Germinal center (tissue), 1 donor: ENCODE measurements at regions not wholly inside any gene's neighbourhood (a gene's known extent, or its start where the extent isn't known, plus 50 kb on each side); places are given as distances from the start of the nearest gene placed in this dataset.
"Not testable (repeated sequence)": the region's sequence is repeated elsewhere in the genome, so short reads cannot be mapped to it uniquely, and the experiment has no call there.

Experiments used
- DNase-seq: peaks from one replicate; pipeline ENCODE4 v3.0.0; 2012; ENCODE audit warnings: mixed read lengths, low spot score

- DNase-seq = no peak
These were observed 148.6 kb upstream of the FOXN3 start for GRCh38 chr14:89565607-89566006.

- no peak for DNase-seq
These were observed 148.0 kb upstream of the FOXN3 start for GRCh38 chr14:89564989-89565388.

DNA sequence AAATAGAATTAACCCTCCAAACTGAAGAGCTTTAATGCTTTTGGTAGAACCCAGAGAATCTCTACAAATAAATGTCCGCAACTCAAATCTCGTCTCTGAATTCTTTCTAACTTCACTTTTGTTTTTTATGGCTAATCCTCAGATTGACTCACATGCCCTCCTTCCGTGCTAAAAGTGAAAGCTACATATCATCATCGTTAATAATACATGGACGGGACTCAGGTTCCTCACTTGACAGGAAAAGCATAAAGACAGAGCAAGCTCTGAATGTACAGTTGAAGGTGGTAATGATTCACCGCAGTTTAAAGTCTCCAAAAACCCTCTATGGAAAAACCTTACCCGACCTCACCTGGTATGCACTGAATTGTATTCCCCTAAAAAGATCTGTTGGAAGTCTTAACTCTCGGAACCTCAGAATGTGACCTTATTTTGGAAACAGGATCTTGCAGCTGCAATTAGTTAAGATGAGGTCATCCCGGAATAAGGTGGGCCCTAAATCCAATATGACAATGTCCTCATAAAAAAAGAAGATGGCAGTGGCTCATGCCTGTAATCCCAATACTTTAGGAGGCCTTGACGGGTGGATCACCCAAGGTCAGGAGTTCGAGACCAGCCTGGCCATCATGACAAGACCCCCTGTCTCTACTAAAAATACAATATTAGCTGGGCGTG, 147.4 kb upstream of the FOXN3 start:
- no peak for DNase-seq

GRCh38 chr14:89563471-89563870, 146.4 kb upstream of the FOXN3 start:
- no peak for DNase-seq

- DNase-seq = no peak
These were observed 134.9 kb upstream of the FOXN3 start for GRCh38 chr14:89551955-89552354.

DNA sequence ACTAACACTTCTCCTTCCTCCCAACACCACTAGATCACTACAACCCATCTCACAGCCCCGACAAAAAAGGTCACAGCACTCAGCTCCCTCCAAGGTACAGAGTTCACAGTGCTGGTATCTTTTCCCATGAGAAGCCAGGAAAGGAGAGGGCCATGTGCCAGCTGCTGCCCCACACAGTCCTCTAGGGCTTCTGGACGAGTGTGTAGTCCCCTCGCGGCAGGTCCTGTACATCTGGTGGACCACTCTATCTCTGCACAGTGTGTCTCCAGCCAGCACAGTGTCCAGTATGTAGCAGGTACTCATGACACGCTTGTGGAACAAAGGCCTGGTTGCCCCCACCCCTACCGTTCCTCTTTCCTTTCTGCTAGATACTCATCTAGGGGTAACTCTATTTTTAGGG, 134.4 kb upstream of the FOXN3 start:
- no peak for DNase-seq

DNA sequence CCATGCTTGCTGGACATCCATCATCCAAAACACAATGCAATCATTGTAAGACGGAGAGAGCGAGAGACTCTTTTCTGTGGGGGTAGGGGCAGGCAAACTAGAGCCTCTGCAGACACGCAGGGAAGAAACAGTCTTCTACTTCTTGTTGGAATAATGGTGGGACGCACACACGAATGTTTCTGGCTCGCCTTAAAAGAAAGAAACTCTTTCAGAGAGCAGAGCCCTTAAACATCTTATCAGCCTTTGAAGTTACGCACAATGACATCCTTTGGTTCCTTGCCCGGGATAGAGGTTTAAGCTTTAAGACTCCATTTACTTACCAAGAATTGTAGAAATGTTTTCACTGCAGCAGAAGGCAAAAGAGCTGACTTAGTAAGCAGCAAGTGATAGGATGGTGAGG, 133.8 kb upstream of the FOXN3 start:
- no peak for DNase-seq

GRCh38 chr14:89549381-89550125, 132.5 kb upstream of the FOXN3 start:
- DNase-seq = no peak

- DNase-seq = not testable (repeated sequence)
These were observed 130.0 kb upstream of the FOXN3 start for GRCh38 chr14:89547047-89547446.

- DNase-seq = no peak
These were observed 127.7 kb upstream of the FOXN3 start for GRCh38 chr14:89544636-89545301.

DNA sequence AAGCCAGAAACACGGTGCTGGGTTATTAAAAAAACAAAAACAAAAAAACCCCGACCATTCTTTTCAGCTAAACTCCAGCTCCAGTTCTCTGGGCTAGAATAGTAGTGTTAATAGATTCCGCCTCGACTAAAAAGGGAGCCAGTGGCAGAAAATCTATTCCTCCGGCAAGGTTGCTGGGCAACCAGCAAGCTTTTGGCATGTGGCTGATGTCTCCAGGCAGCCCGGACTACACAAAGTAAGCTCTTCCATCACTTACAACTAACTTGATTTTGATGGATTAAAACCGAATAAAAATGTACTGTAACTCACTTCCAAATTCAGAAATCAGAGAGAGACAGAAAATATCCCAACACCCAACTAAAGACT, 126.4 kb upstream of the FOXN3 start:
- DNase-seq = no peak

DNA sequence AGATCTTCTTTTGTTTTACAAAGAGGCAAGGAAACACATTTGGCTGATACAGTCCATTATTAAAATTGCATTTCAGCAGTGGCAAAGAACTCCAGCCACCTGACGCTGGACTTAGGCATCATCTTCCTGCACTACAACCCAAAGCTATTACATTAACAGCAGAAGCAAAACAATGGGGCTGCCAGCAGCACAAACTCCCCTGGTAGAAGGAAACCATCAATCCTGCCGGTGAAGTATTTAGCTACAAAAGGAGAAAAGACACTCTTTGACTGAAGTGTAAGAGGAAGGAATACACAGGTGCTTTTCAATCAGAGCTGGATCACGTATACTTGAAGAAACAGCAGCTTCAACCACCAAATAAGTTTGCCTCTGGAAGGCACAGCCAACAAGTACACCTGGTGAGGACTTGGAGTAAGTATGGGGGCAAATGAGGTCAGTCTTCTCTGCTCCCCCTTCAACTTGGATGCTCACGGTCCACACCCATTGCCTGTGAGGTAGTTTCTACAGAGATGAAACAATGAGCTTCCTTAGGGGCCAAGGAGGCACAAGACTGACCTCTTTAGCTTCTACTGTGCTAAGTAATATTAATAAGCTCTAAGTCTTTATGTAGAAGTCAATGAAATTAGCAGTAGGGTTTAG, 125.9 kb upstream of the FOXN3 start:
- no peak for DNase-seq

DNA sequence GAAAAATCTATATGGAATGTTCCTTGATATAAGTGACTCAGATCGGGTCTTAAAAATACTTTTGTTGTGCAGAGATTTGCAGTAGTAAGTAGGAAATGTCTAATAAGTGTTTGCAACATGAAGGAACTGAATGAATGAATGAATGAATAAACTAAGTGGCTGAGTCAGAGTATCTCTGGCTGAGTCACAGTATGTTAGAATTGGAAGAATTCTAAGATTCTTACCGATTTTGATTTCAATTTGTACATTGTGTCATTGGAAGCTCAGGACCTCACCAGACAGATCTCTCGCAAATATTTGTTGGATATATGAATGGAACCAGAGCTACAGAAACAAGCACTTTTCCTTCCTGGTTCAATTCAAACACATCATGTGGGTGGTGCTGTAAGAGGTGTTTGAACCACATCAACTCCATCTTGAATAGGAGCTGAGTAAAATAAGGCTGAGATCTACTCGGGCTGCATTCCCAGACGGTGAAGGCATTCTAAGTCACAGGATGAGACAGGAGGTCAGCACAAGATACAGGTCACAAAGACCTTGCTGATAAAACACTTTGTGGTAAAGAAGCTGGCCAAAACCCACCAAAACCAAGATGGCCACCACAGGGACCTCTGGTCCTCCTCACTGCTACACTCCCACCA, 123.9 kb upstream of the FOXN3 start:
- DNase-seq = no peak

- no peak for DNase-seq
These were observed 123.2 kb upstream of the FOXN3 start for GRCh38 chr14:89540009-89540829.

DNA sequence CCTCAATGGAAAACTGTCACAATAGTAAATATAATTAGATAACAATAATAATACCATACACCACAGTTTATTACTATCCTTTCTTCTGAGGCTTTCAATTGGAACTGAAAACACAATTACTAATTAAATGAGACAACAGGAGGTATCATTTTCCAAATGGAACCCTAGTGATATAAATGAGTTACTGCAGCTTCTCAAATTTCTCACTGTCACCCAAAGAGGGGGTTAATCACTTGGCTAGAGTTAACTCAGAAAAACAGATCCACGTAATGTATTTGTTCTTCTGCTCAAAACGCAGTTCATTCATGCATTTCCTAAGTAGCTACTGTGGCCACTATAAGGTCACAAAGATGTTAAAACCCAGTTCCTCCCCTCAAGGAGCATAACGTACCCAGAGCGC, 120.9 kb upstream of the FOXN3 start:
- DNase-seq = peak; percentile 7

DNA sequence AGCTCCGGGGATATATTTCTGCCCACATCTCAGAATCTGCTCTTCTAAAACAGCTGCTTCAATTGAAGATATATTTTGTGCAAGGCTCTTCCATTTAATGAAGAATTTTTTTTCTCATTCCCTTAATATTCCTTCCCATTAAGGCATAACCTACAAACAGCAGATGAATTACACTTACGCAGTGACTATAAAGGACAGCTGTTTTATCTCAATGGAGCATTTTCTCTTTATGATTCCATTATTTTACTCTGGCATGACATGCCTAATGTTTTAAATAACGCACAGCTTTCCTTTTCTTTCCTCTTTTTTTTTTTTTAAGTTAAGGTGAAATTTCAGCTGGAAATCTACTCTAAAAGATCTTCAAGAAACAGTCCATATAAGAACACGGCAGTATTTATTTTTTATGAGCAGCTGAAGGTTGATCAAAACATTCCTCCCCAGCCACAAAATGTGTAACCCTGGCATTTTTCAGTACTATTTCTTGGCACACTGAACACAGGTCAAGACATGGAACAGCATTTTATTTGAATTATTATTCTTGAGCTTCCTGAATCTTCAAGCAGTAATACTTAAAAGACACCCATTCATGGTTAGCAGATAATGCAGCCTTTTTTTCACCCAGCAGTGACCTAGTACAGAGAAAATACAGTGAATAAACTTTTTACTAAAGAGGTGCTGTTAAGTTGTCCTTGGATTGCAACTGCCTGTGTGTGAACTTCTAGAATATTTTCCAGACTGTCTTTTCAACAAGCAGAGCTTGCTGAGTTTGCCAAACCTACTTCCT, 118.1 kb upstream of the FOXN3 start:
- no peak for DNase-seq

DNA sequence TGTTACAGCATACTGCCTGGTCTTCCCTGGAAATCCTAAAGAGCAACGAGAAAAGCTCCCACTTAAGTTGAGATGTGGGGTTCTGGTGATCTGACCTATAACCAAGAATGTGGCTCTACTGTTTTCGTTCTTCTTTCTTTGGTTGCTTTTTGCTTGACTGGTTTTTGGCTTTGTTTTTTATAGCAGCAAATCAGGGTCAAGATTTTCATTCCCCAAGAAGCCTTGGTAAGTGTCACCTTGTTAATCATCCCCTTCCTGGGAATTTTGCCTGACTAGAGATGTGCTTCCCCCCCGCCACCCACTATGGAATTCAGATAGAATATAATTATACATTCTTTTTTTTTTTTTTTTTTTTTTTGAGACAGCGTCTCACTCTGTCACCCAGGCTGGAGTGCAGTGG, 116.7 kb upstream of the FOXN3 start:
- DNase-seq = no peak

DNA sequence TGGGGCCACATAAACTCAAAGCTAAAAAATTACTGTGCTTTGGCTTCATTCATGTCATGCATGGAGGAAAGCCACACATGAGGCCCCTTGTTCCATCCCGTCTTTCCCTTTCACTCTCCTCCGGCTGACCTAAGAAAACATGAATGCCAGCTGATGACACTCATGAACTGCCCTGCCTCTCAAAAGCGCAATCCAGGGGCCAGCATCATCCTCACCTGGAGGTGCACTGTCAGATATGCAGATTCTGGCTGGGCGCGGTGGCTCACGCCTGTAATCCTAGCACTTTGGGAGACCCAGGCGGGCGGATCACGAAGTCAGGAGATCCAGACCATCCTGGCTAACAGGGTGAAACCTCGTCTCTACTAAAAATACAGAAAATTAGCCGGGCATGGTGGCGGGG, 116.1 kb upstream of the FOXN3 start:
- no peak for DNase-seq

DNA sequence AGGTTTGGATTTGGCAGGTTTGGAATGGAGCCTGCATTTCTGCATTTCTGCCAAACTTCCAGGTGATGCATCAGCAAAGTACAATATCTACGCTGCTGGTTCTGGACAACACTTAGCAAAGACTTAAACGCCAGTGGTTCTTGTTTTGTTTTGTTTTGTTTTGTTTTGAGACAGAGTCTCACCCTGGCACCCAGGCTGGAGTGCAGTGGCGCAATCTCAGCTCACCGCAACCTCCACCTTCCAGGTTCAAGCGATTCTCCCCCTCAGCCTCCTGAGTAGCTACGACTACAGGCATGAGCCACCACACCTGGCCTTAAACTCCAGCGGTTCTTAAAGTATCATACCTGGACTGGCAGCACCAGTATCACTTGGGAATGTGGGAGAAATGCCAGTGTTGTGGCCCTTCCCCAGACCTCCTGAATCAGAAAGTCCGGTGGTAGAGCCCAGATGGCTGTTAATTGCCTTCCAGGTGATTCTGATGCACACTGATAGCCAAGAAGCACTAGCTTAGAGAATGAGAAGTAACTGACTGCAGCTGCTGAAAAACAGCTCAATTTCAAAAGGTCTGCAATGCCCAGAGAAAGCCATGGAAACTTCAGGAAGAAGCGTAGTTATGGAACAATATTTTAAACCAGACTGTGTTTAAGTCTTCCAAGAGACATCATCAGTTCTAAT, 114.8 kb upstream of the FOXN3 start:
- no peak for DNase-seq

- no peak for DNase-seq
These were observed 108.1 kb upstream of the FOXN3 start for GRCh38 chr14:89524990-89525667.
